DLD1 (cell line): ENCODE measurements at regions not wholly inside any gene's neighbourhood (a gene's known extent, or its start where the extent isn't known, plus 50 kb on each side); places are given as distances from the start of the nearest gene placed in this dataset.

Source experiments
- in situ Hi-C: cut with HindIII; loops from 2 replicates; pipeline ENCODE4 v1.10.0; 2017; ENCODE audit warnings: low sequenced_read_pairs

- in situ Hi-C loops: loop anchor here (25.0 kb wide), 1 partner anchor 100 kb away; no protein-coding TSS in a partner anchor
Measured at GRCh38 chr3:124562769-124563168, 167.5 kb upstream of the UMPS start.

DNA sequence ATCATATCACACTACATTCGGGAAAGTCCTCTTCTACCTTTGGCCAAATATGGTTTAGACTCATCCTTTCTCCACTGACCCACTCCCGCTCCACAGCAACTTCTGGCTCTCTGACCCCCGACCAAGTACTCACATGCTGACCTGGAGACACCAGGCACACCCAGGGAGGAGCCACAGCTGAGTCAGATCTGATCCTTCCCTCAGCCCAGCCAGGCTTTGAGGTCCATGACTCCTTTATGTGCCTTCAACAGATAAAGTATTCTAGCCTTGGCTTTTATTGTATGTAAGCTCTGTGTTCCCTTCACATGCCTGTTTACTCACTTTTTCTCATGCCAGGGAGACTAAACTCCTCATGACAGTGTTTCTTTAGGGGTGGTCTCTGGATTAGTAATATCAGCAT, 166.9 kb upstream of the UMPS start:
- in situ Hi-C loops: loop anchor here (25.0 kb wide), 1 partner anchor 99 kb away; no protein-coding TSS in a partner anchor

GRCh38 chr3:124565013-124565412, 165.2 kb upstream of the UMPS start:
- in situ Hi-C loops: loop anchor here (25.0 kb wide), 1 partner anchor 97 kb away; no protein-coding TSS in a partner anchor

GRCh38 chr3:124565551-124565950, 164.7 kb upstream of the UMPS start:
- in situ Hi-C loops: loop anchor here (25.0 kb wide), 1 partner anchor 97 kb away; no protein-coding TSS in a partner anchor

DNA sequence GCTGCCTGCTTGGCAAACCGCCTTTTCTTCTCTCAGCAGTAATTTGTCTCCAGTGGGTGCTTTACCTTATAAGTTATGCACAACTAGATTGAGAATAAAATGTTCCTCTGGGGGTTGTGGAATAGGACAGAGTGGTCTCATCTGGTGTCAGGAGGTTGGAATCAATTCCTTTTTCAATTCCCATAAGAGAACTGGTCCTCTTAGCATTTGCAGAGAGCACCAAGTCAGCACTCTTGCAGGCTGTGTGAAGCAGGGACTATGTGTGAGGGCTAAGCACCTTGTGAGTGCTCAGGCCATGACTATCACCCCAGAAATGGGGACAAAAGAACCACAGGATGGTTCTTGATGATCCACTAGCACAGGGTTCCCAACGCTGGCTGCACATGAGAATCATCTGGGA, 163.6 kb upstream of the UMPS start:
- in situ Hi-C loops: loop anchor here (25.0 kb wide), 1 partner anchor 96 kb away; no protein-coding TSS in a partner anchor

DNA sequence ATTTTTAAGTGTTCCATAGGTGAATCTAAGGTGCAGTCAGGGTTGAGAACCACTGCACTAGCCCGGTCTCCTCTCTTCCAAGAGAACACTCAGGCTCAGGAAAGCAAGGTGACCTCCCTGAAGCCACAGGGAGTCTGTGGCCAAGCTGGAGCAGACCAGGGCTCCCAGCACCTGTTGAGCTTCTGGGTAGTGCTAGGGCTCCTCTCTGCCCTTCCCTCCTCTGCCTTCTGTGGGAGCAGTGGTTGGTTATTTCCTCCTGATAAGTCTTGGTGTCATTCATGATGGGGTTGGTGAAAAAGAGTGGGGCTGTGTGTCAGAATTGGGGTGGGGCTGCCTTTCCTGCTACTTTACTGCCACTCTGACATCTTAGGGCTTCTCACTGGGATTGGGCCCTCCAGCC, 163.1 kb upstream of the UMPS start:
- in situ Hi-C loops: loop anchor here (25.0 kb wide), 1 partner anchor 95 kb away; no protein-coding TSS in a partner anchor

DNA sequence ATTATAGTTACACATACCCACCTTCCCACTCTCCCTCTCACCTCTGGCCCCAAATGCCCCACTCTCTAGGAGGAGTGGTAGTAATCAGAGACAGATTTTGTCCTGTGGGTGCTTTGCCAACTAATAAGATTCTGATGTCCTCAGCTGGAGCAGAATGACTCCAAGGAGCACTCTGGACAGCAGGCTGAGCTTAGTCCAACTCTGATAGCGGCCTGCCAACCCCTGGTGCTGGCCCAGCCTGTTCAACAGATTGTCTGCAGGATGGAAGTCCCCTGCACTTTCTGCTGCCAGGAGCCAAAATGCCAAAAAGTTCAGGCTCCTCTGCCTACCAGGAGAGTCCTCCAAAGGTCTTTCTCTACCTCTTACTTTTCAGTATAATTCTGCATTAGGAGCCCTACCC, 160.5 kb upstream of the UMPS start:
- in situ Hi-C loops: loop anchor here (25.0 kb wide), 1 partner anchor 93 kb away; no protein-coding TSS in a partner anchor

DNA sequence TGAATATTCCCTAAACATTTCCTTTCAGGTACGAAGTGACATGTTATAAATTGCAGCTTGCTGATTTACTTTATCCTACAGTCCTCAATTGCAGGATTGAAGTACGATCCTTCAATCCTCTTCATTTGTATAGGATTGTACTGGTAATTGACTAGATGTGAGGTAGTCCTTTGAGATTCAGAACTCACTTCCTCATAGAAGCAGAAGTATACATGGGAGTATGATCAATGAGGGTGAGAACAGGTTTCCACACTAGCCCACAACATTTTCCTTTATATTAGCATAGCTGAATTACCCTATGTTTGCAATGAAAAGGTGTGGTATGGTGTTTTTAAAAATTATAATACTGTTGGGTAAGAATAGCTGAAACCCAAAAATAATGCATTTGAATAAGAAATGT, 160.0 kb upstream of the UMPS start:
- in situ Hi-C loops: loop anchor here (25.0 kb wide), 1 partner anchor 92 kb away; no protein-coding TSS in a partner anchor

GRCh38 chr3:124572851-124573405, 157.3 kb upstream of the UMPS start:
- in situ Hi-C loops: loop anchor here (25.0 kb wide), 1 partner anchor 89 kb away; no protein-coding TSS in a partner anchor

DNA sequence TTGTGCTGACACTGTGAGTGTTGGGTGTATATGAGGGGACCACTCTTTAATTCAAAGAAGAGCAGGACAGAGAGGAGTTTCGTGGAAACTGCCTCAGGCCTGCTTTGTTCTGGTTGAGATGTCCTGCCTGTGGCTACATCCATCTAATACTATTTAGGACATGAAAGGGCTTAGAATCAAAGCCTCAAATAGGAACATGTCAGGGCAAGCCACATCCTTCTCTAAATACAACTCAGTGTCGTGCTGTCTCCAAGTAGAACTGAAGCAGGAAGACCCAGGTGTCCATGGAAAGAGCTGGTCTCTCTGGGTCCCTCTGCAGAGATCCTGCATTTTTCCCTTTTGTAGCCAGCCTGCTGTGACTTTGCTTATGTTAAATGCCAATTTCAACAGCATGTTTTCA, 156.2 kb upstream of the UMPS start:
- in situ Hi-C loops: loop anchor here (25.0 kb wide), 1 partner anchor 88 kb away; no protein-coding TSS in a partner anchor

- in situ Hi-C loops: no loop called here
Measured at GRCh38 chr3:124576565-124577493, 153.4 kb upstream of the UMPS start.

- in situ Hi-C loops: no loop called here
Measured at GRCh38 chr3:124577494-124578167, 152.6 kb upstream of the UMPS start.

DNA sequence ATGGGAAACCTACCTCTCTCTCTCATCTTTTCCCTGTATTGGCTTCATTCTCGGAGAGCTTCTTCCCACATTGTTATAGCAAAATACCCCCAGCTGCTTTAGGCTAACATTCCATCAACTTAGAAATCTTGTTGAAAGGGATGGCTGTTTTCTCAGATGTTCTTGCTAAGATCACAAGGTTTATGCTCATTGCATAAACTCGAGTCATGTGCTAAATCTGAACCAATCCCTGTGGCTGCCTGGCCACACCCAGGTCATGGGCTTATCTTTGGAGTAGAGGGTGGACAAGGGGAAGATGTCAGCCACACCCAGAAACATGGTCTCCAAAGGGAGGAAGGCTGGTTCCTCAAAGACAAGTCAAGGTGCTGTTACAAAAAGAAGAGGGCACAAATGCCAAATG, 150.6 kb upstream of the UMPS start:
- in situ Hi-C loops: no loop called here

GRCh38 chr3:124582196-124582595, 148.1 kb upstream of the UMPS start:
- in situ Hi-C loops: no loop called here

- in situ Hi-C loops: no loop called here
Measured at GRCh38 chr3:124582621-124583395, 147.4 kb upstream of the UMPS start.

GRCh38 chr3:124584245-124584551, 146.1 kb upstream of the UMPS start:
- in situ Hi-C loops: no loop called here

- in situ Hi-C loops: no loop called here
Measured at GRCh38 chr3:124584552-124585391, 145.5 kb upstream of the UMPS start.

- in situ Hi-C loops: no loop called here
Measured at GRCh38 chr3:124586126-124587052, 143.9 kb upstream of the UMPS start.

- in situ Hi-C loops: no loop called here
Measured at GRCh38 chr3:124587053-124587408, 143.2 kb upstream of the UMPS start.
